ENCODE measurements at regions not wholly inside any gene's neighbourhood (a gene's known extent, or its start where the extent isn't known, plus 50 kb on each side); places are given as distances from the start of the nearest gene placed in this dataset.

DNA sequence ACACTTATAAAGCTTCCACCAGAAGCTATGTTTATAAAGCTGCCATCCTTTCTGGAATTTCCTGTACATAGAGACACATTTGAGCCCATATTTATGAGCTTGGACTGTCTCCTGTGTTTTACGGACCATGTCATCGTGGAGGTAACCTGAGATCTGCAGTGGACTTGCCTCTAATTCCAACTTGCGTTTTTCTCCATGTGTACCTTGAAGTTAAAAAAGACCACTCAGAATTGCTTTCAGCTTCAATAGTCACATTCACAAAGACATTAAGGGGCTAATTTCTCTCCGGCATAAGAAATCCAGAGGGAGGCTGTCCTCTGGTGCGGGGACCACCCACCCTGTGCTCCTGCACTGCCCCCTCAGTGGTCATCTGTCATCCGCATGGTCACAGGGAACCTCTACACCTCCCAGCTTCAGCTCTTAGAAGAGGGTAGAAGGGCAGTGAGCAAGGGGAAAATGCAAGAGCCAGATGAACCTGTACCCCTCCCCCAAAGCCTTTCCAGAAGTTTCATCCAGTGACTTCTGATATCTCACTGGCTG lies 521.4 kb upstream of the CAMK1G start:
- ChIA-PET POLR2A (no interaction called here), CTCF (no interaction called here)
- no TSS peak for BruUV-seq (replicated peaks)
- TF ChIP-seq POLR2AphosphoS5 (IDR thresholded peaks at IDR 0.05; ENCODE audit: low read depth, low read length), result no peak
- TF ChIP-seq TCF7L2 (IDR thresholded peaks at IDR 0.05; ENCODE audit: low read depth, low read length), result no peak
- no peaks in the 10 kb centered on the region for H3K9me3 ChIP-seq (ENCODE audit: control insufficient read depth, insufficient read depth, low read depth, low read length)
- intact Hi-C loops (cut with micrococcal nuclease; ENCODE audit: unreplicated experiment), result no loop called here
- H3K4me3 ChIP-seq (ENCODE audit: low read depth in 2 of 2, low read length in 2 of 2), result no peak overlapping the region
- H3K27ac ChIP-seq (ENCODE audit: low read length), result no peak overlapping the region
- H3K4me1 ChIP-seq (ENCODE audit: control insufficient read depth, insufficient read depth, low read length), result no peaks in the 10 kb centered on the region
- DNase-seq (ENCODE audit: low read depth, low spot score) (no peak), ATAC-seq (no peak)
- in situ Hi-C loops (cut with HindIII; ENCODE audit: low pct_unique_long_range_greater_than_20kb, low sequenced_read_pairs), result no loop called here
- H3K36me3 ChIP-seq (ENCODE audit: control insufficient read depth, insufficient read depth, low read length), result no peaks in the 10 kb centered on the region
- no peaks in the 10 kb centered on the region for H3K27me3 ChIP-seq (ENCODE audit: control insufficient read depth, insufficient read depth, low read length)

DNA sequence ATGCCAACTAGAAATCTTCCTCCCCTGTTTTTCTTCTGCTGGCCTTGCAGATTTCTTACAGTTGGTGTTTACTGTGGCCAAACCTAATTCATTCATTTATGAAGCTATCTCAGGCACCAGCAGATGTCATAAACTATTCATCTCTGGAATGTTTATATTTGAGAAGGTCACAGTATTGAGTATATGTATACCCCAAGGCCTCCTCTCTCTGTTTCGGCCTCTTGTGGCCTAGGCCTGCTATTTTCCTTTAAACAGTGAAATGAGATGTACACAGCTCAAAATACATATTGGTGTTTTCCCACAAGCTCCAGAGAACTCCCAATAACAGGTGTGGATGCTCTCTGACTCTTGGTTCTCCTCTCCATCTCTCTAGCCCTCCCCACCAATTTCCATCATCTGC lies 520.7 kb upstream of the CAMK1G start:
- Histone ChIP-seq H3K36me3 (ENCODE audit: control insufficient read depth, insufficient read depth, low read length) (no peaks in the 10 kb centered on the region), H3K4me1 (ENCODE audit: control insufficient read depth, insufficient read depth, low read length) (no peaks in the 10 kb centered on the region), H3K9me3 (ENCODE audit: control insufficient read depth, insufficient read depth, low read depth, low read length) (no peaks in the 10 kb centered on the region), H3K27me3 (ENCODE audit: control insufficient read depth, insufficient read depth, low read length) (no peaks in the 10 kb centered on the region), H3K27ac (ENCODE audit: low read length) (no peak overlapping the region), H3K4me3 (ENCODE audit: low read depth in 2 of 2, low read length in 2 of 2) (no peak overlapping the region)
- BruUV-seq (replicated peaks), result no TSS peak
- DNase-seq (ENCODE audit: low read depth, low spot score) (no peak), ATAC-seq (no peak)
- ChIA-PET CTCF (no interaction called here), POLR2A (no interaction called here)
- intact Hi-C loops (cut with micrococcal nuclease; ENCODE audit: unreplicated experiment), result no loop called here
- in situ Hi-C loops (cut with HindIII; ENCODE audit: low pct_unique_long_range_greater_than_20kb, low sequenced_read_pairs), result no loop called here
- TF ChIP-seq, protein P1, sequence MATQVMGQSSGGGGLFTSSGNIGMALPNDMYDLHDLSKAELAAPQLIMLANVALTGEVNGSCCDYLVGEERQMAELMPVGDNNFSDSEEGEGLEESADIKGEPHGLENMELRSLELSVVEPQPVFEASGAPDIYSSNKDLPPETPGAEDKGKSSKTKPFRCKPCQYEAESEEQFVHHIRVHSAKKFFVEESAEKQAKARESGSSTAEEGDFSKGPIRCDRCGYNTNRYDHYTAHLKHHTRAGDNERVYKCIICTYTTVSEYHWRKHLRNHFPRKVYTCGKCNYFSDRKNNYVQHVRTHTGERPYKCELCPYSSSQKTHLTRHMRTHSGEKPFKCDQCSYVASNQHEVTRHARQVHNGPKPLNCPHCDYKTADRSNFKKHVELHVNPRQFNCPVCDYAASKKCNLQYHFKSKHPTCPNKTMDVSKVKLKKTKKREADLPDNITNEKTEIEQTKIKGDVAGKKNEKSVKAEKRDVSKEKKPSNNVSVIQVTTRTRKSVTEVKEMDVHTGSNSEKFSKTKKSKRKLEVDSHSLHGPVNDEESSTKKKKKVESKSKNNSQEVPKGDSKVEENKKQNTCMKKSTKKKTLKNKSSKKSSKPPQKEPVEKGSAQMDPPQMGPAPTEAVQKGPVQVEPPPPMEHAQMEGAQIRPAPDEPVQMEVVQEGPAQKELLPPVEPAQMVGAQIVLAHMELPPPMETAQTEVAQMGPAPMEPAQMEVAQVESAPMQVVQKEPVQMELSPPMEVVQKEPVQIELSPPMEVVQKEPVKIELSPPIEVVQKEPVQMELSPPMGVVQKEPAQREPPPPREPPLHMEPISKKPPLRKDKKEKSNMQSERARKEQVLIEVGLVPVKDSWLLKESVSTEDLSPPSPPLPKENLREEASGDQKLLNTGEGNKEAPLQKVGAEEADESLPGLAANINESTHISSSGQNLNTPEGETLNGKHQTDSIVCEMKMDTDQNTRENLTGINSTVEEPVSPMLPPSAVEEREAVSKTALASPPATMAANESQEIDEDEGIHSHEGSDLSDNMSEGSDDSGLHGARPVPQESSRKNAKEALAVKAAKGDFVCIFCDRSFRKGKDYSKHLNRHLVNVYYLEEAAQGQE (IDR thresholded peaks at IDR 0.05; ENCODE audit: insufficient read depth in 1 of 2, low read depth in 2 of 2, low read length in 1 of 2), result no peak
- no peak for TF ChIP-seq POLR2AphosphoS5 (IDR thresholded peaks at IDR 0.05; ENCODE audit: low read depth, low read length)
- TF ChIP-seq SIN3A (IDR thresholded peaks at IDR 0.05; ENCODE audit: borderline replicate concordance, insufficient read depth, low read depth, low read length), result no peak
- TF ChIP-seq, protein P2, sequence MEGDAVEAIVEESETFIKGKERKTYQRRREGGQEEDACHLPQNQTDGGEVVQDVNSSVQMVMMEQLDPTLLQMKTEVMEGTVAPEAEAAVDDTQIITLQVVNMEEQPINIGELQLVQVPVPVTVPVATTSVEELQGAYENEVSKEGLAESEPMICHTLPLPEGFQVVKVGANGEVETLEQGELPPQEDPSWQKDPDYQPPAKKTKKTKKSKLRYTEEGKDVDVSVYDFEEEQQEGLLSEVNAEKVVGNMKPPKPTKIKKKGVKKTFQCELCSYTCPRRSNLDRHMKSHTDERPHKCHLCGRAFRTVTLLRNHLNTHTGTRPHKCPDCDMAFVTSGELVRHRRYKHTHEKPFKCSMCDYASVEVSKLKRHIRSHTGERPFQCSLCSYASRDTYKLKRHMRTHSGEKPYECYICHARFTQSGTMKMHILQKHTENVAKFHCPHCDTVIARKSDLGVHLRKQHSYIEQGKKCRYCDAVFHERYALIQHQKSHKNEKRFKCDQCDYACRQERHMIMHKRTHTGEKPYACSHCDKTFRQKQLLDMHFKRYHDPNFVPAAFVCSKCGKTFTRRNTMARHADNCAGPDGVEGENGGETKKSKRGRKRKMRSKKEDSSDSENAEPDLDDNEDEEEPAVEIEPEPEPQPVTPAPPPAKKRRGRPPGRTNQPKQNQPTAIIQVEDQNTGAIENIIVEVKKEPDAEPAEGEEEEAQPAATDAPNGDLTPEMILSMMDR (IDR thresholded peaks at IDR 0.05), result no peak
- TF ChIP-seq TCF7L2 (IDR thresholded peaks at IDR 0.05; ENCODE audit: low read depth, low read length), result no peak

GRCh38 chr1:209063767-209064659 lies 519.5 kb upstream of the CAMK1G start:
- no peaks in the 10 kb centered on the region for H3K4me1 ChIP-seq (ENCODE audit: control insufficient read depth, insufficient read depth, low read length)
- ChIA-PET POLR2A (no interaction called here), CTCF (no interaction called here)
- in situ Hi-C loops (cut with HindIII; ENCODE audit: low pct_unique_long_range_greater_than_20kb, low sequenced_read_pairs) (no loop called here), intact Hi-C loops (cut with micrococcal nuclease; ENCODE audit: unreplicated experiment) (no loop called here)
- TF ChIP-seq TCF7L2 (IDR thresholded peaks at IDR 0.05; ENCODE audit: low read depth, low read length) (no peak), SIN3A (IDR thresholded peaks at IDR 0.05; ENCODE audit: borderline replicate concordance, insufficient read depth, low read depth, low read length) (no peak), POLR2AphosphoS5 (IDR thresholded peaks at IDR 0.05; ENCODE audit: low read depth, low read length) (no peak)
- TF ChIP-seq, protein P2 (IDR thresholded peaks at IDR 0.05), result no peak
- TF ChIP-seq, protein P1 (IDR thresholded peaks at IDR 0.05; ENCODE audit: insufficient read depth in 1 of 2, low read depth in 2 of 2, low read length in 1 of 2), result no peak
- ATAC-seq, result no peak
- no peaks in the 10 kb centered on the region for H3K9me3 ChIP-seq (ENCODE audit: control insufficient read depth, insufficient read depth, low read depth, low read length)
- no peaks in the 10 kb centered on the region for H3K27me3 ChIP-seq (ENCODE audit: control insufficient read depth, insufficient read depth, low read length)
- no TSS peak for BruUV-seq (replicated peaks)
- H3K36me3 ChIP-seq (ENCODE audit: control insufficient read depth, insufficient read depth, low read length), result no peaks in the 10 kb centered on the region
- H3K27ac ChIP-seq (ENCODE audit: low read length), result no peak overlapping the region
- DNase-seq (ENCODE audit: low read depth, low spot score), result no peak
- no peak overlapping the region for H3K4me3 ChIP-seq (ENCODE audit: low read depth in 2 of 2, low read length in 2 of 2)
